ENCODE measurements at regions not wholly inside any gene's neighbourhood (a gene's known extent, or its start where the extent isn't known, plus 50 kb on each side); places are given as distances from the start of the nearest gene placed in this dataset.
"Not testable (repeated sequence)": the region's sequence is repeated elsewhere in the genome, so short reads cannot be mapped to it uniquely, and the experiment has no call there.

DNA sequence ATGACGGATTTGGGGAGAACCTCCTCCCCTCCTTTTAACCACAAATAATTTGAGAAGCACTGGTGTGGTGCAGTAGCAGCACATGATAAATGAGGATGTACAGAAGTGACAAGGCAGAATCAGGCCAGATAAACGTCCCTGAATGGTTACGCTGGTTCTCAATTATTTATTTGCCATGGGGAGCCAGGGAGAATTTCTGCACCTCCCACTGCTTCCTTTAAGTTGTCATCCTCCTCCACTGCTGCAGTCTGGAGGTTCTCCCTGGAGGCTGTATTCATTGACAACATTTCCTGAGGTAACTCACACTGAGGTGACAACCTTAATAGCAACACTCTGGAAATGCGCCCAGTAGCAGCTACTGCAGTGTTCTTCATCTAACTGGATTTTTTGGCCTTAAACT lies 308.9 kb upstream of the SLITRK1 start:
- DNase-seq (ENCODE audit: low spot score), result no peak
- intact Hi-C loops (cut with DNase I), result no loop called here

DNA sequence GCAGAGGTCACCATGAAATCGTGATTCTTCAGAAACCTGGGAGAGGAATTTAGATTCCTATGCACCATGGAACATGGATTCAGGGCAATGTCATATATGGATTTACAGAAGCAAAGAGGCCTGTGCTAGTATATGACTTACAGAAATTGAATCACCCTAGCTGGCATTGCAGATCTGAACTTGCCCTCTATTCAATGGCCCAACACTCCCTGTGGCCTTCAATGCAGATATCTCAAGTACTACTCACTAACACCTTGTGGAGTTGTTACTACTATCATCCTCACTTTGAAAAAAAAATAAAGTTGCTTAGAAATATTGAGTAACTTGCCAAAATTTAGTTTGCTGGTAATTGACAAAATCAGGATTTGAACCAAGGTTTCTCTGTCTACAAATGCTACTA lies 305.4 kb upstream of the SLITRK1 start:
- DNase-seq (ENCODE audit: low spot score), result no peak
- intact Hi-C loops (cut with DNase I), result no loop called here

DNA sequence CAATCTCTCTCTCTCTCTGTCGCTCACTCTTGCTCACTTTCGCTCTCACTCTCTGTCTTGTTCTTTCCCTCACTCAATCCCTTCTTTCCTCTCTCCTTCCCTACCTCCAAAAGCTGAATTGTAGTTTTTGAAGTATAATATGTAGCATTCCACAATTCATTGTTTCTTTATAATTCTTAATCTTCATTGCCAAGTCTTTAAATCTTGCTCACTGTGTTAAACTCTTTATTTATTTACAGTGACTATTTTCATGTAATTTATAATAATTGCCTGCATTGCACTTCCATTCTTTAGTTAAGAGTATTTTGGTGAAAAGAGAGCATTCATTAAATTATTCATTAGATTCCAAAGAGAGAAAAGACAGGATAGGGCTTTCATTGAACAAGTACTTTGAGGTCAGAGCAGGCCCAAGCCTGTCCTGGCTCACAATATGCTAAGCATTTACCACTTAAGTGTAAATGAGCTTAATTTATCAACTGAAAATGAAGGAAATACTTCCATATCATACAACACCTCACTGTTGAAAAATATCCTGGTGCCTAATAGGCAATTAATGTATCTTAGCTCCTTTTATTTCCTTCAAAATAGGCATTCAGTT lies 257.4 kb upstream of the SLITRK1 start:
- intact Hi-C loops (cut with DNase I), result no loop called here

DNA sequence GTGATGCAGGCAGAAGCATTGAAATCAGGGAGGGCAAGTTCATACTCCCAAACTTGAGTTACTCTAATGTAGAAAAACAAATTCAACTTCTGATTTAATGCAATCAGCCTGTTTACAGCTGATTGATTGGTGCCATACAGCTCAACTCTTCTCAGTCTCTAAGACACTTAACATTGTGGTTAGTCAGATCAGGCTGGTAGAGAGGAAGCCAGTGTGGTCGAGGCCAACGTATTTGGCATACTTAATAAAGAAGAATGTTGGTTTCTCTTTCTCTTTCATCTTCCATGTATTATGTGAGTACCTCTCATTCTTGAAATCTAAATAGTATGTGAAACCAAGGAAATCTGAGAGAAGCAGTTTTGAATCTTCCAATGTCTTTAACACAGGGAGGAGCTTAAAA lies 255.0 kb upstream of the SLITRK1 start:
- DNase-seq (ENCODE audit: low spot score), result no peak
- intact Hi-C loops (cut with DNase I), result no loop called here

More for the DNA sequence above, 257.4 kb upstream of the SLITRK1 start:
- no peak for DNase-seq (ENCODE audit: low spot score)

DNA sequence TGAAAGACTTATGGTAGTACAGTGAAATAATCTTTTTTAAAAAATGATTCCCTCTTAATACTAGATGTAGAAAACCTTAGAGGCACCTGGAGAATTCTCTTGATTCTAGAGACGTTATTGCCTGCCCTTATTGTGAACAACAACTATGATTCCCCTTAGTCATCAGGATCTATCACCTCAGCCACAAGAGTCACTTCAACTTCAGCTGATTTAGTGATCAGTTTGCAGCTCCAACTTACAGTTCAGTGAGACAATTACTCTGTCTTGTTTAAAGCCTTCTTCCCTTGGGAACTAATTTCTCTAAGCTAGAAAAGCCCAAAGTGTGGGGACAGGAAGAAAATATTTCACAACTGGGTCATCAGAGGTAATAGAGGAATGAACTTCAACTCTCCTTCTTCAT lies 254.3 kb upstream of the SLITRK1 start:
- intact Hi-C loops (cut with DNase I), result no loop called here
- DNase-seq (ENCODE audit: low spot score), result no peak

DNA sequence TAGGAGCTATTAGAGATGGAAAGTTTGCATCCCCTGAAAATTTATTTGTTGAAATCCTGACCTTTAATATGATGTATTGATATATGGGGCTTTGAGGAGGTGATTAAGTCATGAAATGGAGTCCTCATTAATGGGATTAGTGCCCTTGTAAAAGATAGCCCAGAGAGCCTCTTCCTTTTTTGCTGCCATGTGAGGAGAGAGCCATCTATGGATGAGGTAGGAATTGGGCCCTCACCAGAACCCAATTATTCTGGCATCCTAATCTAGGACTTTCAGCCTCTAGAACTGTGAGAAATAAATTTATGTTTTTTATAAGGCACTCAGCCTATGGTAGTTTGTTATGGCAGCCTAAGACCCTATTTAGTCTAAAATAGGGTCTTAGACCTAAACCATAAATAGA lies 250.2 kb upstream of the SLITRK1 start:
- intact Hi-C loops (cut with DNase I), result no loop called here
- no peak for DNase-seq (ENCODE audit: low spot score)

DNA sequence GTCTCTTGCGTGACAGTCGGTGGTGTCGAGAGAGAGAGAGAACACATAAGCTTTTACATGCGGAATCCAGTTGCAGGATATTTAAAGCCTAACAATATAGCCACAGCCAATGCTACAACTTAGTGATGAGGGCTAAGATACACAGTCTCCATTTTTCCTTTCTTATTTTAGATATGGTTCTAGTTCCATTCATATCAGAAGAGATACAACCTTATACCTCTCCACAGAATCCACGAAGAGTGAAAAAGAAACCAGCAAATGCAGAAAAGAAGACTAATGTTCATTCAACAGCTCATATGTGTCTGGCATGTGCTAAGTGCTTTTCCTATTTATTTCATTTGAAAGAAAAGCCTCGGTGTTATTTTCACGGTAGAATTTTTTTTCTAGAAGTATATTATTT lies 249.0 kb upstream of the SLITRK1 start:
- intact Hi-C loops (cut with DNase I), result no loop called here
- no peak for DNase-seq (ENCODE audit: low spot score)

DNA sequence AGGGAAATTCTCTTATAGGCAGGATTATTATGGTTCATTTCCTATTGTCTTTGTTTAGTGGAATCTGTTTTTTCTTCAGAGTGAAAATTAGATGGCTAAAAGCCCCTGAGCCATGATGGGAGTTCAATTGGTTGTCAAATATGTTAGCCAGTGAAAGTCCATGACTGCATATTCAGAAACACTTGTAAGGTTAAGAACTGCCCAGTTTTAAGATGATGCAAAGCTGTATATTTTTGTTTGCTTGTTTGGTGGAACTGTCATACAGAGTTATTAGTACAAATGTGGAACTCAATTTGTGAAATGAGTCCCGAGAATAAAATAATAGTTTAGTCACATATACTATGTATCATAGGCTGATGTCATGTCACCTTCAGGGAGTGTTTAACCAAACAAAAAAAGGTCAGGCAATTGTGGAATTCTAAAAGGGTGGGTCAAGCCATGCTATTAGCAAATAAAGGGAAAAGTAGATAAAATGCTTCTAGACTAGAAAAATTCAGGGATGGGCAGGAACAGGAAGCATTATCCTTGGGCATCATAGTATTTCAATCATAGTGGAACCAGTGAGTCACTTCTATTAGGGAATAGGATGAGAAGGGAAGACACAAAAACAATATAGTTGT lies 248.3 kb upstream of the SLITRK1 start:
- DNase-seq (ENCODE audit: low spot score), result no peak
- intact Hi-C loops (cut with DNase I), result no loop called here

DNA sequence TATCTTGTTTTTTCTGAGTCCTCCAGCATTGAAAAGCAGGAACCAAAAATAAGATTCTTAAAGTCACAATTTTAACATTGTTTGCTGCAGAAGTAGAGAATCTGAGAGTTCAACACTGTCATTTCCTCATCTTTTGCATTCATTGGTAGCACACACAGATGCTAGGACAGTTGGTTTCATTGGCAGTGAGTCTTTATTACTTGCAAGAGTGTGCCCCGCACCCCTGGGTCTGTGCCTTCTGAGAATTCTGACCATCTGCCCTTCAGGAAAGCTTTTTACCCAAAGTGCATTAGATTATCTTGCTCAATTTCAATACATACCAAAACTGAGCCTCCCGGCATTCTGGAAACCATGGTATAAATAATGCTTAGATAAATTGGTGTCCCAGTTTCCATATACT lies 247.7 kb upstream of the SLITRK1 start:
- intact Hi-C loops (cut with DNase I), result no loop called here
- no peak for DNase-seq (ENCODE audit: low spot score)

DNA sequence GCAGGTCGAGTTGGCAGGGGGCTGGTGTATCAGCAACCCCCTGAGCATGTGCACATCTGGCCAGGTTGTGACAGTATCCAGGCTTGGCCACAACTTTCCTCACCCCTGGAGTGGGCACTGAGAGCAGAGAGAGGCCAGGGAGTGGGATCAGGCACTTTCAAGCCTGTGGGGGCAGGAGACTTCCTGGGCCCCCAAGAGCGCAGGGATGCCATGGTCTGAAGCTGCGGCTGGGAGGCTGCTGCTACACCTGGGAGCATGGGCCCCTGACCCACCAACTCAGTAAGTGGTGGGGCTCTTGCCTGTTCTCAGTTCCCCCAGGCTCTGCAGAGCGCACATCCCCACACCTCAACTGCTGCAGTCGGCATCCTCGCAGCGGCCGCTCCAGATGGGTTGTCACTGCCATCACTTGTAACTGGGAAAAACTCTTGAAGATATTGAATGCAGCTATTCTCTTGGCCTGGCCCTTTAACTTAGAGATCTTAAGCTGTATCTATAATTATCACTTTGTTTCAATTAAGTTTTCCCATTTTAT lies 245.4 kb upstream of the SLITRK1 start:
- DNase-seq (ENCODE audit: low spot score), result no peak
- intact Hi-C loops (cut with DNase I), result no loop called here

DNA sequence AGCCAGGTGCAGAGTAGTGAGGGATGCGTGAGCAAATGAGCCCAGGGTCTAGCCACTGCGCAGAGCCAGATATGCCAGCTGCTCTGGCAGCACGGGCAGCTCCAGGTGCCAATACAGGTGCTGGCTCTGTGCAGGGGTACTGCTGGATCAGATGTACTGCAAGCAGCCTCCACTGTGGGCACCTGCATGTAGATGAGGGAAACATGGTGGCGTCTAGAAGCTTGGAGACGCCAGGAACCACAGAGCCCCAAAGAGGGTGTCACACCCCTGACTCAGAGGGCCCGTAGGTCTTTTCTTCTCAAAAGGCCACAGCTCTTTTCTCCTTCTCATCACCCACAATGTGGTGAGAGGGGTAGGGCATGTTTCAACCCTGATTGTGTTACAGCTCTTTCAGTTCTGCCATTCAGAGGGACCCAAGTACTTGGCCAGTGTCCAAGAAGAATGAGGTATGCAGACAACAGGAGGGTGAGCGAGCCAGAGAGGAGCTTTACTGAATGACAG lies 244.4 kb upstream of the SLITRK1 start:
- no peak for DNase-seq (ENCODE audit: low spot score)

DNA sequence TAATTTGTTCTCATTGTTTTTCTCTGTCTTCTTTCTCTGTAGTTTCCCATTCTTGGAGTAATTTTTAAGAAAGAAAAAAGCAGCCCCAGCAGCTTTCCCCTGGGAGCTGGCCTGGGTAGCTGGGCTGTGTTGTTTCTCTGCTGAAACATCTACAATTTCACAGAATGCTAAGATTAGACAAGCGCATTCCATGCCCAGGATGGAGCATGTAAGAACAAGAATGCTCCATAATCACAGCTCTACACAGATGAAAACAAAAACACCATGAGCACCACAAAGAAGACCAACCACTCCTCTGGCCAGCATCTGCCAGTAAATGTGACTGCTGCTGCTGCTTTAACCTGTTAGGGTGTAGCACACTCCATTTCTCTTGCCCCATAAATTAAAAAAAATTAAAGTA lies 239.2 kb upstream of the SLITRK1 start:
- no peak for DNase-seq (ENCODE audit: low spot score)
- intact Hi-C loops (cut with DNase I), result no loop called here

More for the DNA sequence above, 244.4 kb upstream of the SLITRK1 start:
- intact Hi-C loops (cut with DNase I), result no loop called here

DNA sequence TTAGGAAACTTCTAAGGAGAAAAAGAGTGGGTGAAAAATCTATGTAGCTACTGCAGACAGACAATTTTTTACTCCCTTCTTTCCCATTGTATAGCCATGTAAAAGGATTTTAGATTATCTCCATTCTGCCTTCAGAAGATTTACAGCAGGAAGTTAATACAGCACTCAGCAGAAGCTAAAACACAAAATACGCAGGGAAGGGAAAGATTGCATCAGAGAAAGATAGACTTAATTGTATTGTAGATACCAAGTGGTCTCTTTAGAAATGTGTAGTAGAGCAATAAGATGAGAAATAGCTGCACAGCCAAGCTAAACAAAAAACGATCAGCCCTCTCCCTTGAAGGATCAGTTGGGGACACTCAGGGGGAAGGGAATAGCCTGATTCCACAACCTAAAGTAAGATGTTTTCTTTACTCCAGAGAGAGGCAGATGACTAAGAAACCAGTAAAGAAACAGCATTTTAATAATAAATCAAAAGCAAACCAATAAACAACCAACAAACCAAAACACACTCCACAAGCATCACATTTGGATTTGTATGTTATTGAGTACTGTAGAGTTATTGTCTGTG lies 236.7 kb upstream of the SLITRK1 start:
- DNase-seq (ENCODE audit: low spot score), result no peak
- intact Hi-C loops (cut with DNase I), result no loop called here

DNA sequence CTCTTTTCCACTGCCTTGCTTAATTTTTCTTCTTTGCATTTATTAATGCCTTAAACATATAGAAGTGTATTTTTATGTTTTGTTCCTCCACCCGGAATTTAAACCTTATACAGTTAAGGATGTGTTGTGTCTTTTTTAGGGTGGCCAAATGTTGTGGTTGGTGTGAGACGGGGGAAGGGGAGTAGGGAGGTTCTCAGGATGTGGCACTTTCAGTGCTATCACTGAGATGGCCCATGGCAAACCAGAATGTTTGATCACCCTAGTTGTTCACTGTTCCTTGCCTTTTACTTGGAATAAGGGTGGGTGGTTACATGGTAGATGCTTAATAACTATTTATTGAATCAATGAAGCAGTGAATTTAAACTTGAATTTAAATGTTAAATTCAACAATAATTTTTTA lies 216.0 kb upstream of the SLITRK1 start:
- no peak for DNase-seq (ENCODE audit: low spot score)
- intact Hi-C loops (cut with DNase I), result no loop called here

DNA sequence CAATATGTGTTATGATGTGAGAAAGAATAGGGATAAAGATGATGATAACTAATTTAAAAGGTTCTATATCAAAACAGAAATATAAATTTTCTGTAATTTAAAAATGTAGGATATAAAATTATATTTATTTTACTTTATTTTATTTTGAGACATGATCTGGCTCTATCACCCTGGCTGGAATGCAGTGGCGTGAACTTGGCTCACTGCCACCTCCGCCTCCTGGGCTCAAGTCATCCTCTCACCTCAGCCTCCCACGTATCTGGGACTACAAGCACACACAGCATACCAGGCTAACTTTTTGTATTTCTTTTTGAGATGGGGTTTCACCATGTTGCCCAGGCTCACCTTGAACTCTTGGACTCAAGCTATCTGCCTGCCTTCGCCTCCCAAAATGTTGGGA lies 214.9 kb upstream of the SLITRK1 start:
- intact Hi-C loops (cut with DNase I), result no loop called here
- no peak for DNase-seq (ENCODE audit: low spot score)

DNA sequence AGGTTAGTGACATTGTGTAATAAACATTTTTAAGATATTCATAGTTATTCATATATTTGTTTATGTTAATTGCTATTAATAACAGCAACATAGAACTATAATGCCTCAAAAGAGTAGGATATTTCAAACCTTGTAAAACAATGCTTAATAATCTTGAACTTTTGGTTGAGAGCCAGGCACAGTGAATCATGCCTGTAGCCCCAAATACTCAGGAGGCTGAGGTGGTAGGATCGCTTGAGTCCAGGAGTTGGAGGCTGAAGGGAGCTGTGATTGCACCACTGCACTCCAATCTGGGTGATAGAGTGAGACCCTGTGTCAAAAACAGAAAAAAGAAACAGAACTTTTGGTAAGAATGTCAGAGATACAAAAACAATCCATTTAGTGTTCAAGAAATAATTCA lies 213.9 kb upstream of the SLITRK1 start:
- no peak for DNase-seq (ENCODE audit: low spot score)
- intact Hi-C loops (cut with DNase I), result no loop called here

DNA sequence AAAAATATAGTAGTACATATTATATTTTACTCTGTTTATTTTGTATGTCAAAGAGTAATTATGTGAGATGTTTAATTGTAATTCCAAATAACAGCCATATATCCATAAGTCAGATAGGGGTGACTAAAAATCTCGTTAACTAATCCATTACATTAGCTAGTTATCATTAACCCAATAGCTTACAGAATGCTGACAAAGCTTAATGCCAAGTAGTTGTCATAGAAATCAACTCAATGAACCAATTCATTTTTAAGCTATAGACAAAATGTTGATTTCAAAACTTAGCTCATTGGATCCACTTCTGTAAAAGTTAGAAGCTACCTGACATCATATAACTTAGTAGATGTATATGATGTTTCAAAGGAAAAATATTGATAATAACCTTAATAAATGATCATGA lies 206.7 kb upstream of the SLITRK1 start:
- no peak for DNase-seq (ENCODE audit: low spot score)
- intact Hi-C loops (cut with DNase I), result no loop called here

DNA sequence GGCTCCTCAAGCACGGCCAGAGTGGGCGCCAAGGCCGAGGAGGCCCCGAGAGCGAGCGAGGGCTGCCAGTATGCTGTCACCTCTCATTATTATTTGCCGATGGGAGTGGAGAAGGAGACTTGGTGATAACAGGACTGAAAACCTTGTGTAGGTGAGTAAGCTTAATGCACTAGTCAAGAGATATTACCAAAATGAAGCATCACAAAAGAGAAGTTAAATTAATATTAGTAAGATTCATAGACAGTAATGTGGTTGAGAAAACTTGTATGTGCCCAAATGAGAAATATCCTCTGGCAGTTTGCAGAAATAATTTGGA lies 204.5 kb upstream of the SLITRK1 start:
- intact Hi-C loops (cut with DNase I), result no loop called here

DNA sequence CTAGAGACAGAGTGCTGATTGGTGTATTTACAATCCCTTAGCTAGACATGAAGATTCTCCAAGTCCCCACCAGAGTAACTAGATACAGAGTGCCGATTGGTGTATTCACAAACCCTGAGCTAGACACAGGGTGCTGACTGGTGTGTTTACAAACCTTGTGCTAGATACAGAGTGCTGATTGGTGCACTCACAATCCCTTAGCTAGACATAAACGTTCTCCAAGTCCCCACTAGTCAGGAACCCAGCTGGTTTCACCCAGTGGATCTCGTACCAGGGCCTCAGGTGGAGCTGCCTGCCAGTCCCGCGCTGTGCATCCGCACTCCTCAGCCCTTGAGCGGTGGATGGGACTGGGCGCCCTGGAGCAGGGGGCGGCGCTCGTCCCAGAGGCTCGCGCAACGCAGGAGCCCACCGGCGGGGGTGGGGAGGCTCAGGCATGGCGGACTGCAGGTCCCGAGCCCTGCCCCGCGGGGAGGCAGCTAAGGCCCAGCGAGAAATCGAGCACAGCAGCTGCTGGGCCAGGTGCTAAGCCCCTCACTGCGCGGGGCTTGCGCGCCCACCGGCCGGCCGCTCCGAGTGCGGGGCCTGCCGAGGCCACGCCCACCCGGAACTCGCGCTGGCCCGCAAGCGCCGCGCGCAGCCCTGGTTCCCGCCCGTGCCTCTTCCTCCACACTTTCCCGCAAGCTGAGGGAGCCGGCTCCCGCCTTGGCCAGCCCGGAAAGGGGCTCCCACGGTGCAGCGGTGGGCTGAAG lies 204.0 kb upstream of the SLITRK1 start:
- intact Hi-C loops (cut with DNase I), result not testable (repeated sequence)
- DNase-seq (ENCODE audit: low spot score), result peak; percentile 78

More for the DNA sequence above, 204.5 kb upstream of the SLITRK1 start:
- DNase-seq (ENCODE audit: low spot score), result no peak

DNA sequence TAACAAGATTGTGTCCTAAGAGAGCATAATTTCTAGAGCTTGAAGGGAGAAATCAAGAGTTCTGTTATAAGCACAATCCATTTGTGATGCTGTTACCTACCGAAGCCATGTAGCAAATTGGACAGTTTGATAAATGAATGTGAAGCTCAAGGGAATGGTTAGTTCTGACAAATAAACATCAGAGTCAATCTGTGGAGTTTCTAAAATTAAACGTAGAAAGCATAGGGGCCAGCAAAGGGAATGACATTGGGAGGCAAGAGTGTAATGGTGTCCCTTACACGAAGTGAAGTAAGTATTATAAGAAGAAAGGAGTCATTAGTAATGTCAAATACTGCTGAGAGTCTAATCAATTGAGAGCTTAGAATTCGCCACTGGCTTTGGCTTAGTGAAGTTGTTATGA lies 200.2 kb upstream of the SLITRK1 start:
- intact Hi-C loops (cut with DNase I), result no loop called here
- DNase-seq (ENCODE audit: low spot score), result no peak

Data from posterior vena cava (tissue), 2 donors.